RWPE1 (cell line): ENCODE measurements at regions not wholly inside any gene's neighbourhood (a gene's known extent, or its start where the extent isn't known, plus 50 kb on each side); places are given as distances from the start of the nearest gene placed in this dataset.
A peak's percentile ranks its signal among the peaks of the same experiment; 100 is the strongest.

Experiments
- CTCF ChIA-PET: fragments of 350-600 bp; sonication (Branson Sonifier 250); formaldehyde crosslinking; extraction: SDS; loops from one replicate; lab custom pipeline; 2021; lab: Yijun Ruan, JAX
- POLR2A ChIA-PET: fragments of 400-600 bp; formaldehyde crosslinking; extraction: SDS; loops from one replicate; lab custom pipeline; 2020; ENCODE audit warnings: antibody characterized with exemption; ENCODE audit not compliant: low non-redundant PET; lab: Yijun Ruan, JAX
- DNase-seq: peaks from one replicate; pipeline ENCODE4 v3.0.0; 2012; ENCODE audit warnings: low spot score
- H3K27ac ChIP-seq: fragments of 450-650 bp; 2 replicates; pipeline ENCODE4 v1.5.1; 2017
- TF ChIP-seq, protein P1 (sequence below): fragments of 450-650 bp; conservative IDR thresholded peaks from 2 replicates; pipeline ENCODE4 v1.5.1; 2017; ENCODE audit warnings: low read depth, mild to moderate bottlenecking

DNA sequence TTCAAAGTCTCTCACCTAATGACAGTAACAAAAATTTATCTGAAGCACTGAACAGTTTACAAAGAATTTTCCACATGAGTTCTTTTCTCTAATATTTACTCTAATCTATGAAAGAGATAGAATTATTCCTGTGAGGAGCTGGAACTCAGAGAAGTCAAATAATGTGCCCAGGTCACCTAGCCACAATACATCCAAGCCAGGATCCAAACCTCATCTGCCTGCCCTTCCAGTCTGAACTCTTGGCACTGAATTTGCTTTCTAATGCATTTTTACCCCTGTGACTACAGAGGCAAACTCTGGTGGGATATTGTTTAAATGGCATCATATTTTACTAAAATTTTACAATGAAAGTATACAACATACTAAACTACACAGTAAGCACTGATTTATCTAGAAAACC is 191.4 kb upstream of the RORA start:
- CTCF ChIA-PET = no interaction called here
- TF ChIP-seq, protein P1, sequence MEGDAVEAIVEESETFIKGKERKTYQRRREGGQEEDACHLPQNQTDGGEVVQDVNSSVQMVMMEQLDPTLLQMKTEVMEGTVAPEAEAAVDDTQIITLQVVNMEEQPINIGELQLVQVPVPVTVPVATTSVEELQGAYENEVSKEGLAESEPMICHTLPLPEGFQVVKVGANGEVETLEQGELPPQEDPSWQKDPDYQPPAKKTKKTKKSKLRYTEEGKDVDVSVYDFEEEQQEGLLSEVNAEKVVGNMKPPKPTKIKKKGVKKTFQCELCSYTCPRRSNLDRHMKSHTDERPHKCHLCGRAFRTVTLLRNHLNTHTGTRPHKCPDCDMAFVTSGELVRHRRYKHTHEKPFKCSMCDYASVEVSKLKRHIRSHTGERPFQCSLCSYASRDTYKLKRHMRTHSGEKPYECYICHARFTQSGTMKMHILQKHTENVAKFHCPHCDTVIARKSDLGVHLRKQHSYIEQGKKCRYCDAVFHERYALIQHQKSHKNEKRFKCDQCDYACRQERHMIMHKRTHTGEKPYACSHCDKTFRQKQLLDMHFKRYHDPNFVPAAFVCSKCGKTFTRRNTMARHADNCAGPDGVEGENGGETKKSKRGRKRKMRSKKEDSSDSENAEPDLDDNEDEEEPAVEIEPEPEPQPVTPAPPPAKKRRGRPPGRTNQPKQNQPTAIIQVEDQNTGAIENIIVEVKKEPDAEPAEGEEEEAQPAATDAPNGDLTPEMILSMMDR = no peak
- no peak for DNase-seq
- no peak overlapping the region for H3K27ac ChIP-seq
- POLR2A ChIA-PET = no interaction called here

DNA sequence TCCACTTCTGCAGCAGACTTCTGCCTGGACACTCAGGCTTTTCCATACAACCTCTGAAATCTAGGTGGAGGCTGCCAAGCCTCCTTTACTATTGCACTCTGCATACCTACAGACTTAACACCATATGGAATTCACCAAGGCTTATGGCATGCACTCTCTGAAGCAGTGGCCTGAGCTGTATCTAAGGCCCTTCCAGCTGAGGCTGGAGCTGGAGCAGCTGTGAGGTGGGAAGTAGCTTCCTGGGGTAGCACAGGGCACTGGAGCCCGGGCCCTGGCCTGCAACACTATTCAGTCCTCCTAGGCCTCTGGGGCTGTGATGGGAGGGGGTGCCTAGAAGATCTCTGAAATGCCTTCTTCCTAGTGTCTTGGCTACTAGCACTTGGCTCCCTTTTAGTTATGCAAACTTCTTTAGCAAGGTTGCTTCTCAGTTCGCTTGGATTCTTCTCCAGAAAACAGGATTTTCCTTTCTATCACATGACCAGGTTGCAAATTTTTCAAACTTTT is 186.6 kb upstream of the RORA start:
- no peak for DNase-seq
- TF ChIP-seq, protein P1 = no peak
- no peak overlapping the region for H3K27ac ChIP-seq
- ChIA-PET CTCF (no interaction called here), POLR2A (no interaction called here)

DNA sequence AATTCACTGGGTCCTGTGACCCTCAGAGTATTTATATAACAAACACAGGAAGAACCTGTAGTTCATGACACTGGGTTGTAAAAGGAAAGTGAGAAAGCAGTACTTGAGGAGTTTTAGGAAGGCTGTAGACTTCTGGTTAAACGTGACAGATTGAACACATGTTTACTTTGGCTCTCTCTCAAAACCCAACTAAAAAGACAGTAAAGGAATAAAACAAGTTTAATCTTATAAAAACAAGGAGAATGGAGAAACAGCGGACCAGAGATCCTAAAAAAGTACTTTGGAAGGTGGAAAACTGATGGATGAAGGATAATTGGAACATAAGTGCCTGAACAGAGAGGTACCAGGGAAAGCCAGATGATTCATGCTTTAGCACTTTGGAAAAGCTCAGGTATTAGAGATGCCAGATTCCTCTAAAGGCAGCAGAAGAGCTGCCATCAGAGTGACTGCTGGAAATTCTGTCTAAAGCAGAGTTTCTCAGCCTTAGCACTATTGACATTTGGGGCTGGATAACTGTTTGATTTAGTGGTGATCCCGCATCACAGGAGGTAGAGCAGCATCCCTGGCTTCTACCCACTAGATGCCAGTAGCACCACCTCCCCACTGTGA is 182.9 kb upstream of the RORA start:
- H3K27ac ChIP-seq = no peak overlapping the region
- CTCF ChIA-PET = no interaction called here
- TF ChIP-seq, protein P1 = no peak
- no peak for DNase-seq
- POLR2A ChIA-PET = no interaction called here

DNA sequence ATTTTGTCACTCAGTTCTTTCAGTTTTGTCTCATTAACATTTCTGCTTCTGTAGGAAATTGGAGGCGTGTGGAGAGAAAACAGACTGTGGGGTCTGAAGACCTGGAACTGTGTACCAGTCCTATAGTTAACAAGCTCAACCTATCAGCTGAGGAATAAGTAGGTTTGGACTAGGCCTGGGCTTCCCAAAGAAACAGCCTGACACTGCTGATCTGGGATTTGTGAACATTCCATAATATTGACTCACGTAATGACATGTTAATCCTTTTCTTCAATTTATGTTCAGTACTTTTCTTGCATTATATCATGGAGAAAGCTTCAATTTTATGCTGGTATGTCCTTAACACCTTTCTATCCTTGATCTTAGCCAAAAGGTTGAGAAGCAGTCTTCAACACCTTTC is 181.6 kb upstream of the RORA start:
- DNase-seq = peak; percentile 9
- CTCF ChIA-PET = no interaction called here
- no peak overlapping the region for H3K27ac ChIP-seq
- TF ChIP-seq, protein P1 = no peak
- POLR2A ChIA-PET = no interaction called here

DNA sequence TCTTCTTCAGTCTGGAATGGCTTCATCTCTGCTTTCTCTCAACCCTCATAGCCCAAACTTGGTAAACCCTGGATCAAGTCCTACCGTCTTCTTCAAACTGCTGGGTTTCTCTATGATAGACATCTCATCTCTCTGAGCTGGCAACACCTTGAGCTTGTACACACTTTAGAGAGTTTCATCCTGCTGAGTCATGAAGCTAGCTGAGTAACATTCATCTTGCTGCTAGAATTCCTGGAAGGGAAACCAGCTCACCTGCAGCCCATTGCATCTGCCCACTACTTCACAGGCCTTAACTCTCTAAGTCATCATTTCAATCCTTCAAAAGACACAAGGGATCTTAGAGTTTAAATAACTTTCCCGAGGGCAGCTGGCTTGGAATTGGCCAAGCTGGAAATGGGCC is 175.5 kb upstream of the RORA start:
- DNase-seq = peak; percentile 17
- ChIA-PET POLR2A (no interaction called here), CTCF (no interaction called here)
- TF ChIP-seq, protein P1 = no peak
- no peak overlapping the region for H3K27ac ChIP-seq

DNA sequence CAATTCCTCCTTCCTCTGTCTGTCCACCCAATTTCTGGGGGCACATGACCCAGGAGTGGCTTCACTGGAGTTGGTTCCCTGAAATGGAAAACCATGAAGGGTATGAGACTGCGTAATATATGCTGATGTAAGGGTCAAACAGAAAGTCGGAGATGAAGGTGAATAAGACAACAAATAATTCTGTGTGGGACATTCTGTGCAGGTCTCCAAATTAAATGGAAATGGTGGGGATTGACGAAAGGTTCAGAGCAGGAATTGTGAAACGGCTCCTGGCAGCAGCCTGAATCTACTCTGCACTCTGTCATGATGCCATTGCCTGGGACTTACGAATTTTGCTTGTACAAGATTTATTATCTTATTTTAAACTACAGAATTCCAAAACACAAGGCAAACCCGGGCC is 174.8 kb upstream of the RORA start:
- CTCF ChIA-PET = no interaction called here
- POLR2A ChIA-PET = no interaction called here
- TF ChIP-seq, protein P1 = no peak
- no peak overlapping the region for H3K27ac ChIP-seq
- DNase-seq = no peak
